H9 (cell line): ENCODE measurements at regions not wholly inside any gene's neighbourhood (a gene's known extent, or its start where the extent isn't known, plus 50 kb on each side); places are given as distances from the start of the nearest gene placed in this dataset.

Experiments used
- DNase-seq: peaks from one replicate; pipeline ENCODE4 v3.0.0-alpha.2; 2017
- H2AFZ ChIP-seq: one replicate; pipeline ENCODE4 v1.6.1; 2013; ENCODE audit warnings: mild to moderate bottlenecking, low read length, control low read depth, moderate library complexity
- H2AK5ac ChIP-seq: 2 replicates; pipeline ENCODE4 v1.6.1; 2013; ENCODE audit warnings: low read length, control low read depth, mixed read lengths; ENCODE audit not compliant: insufficient read length
- H2BK120ac ChIP-seq: one replicate; pipeline ENCODE4 v1.6.1; 2013; ENCODE audit warnings: low read depth, mild to moderate bottlenecking, low read length, control low read depth, inconsistent platforms; ENCODE audit not compliant: poor library complexity, severe bottlenecking
- H2BK12ac ChIP-seq: 2 replicates; pipeline ENCODE4 v1.6.1; 2013; ENCODE audit warnings: low read length, control low read depth, mixed read lengths, low read depth; ENCODE audit not compliant: insufficient read length
- H2BK15ac ChIP-seq: 2 replicates; pipeline ENCODE4 v1.6.1; 2013; ENCODE audit warnings: low read depth, low read length, control low read depth
- H2BK20ac ChIP-seq: one replicate; pipeline ENCODE4 v1.6.1; 2013; ENCODE audit warnings: low read depth, mild to moderate bottlenecking, low read length, control low read depth, inconsistent platforms; ENCODE audit not compliant: poor library complexity, severe bottlenecking
- H2BK5ac ChIP-seq: 2 replicates; pipeline ENCODE4 v1.6.1; 2013; ENCODE audit warnings: low read length, control low read depth, mixed read lengths; ENCODE audit not compliant: insufficient read length
- H3K14ac ChIP-seq: 2 replicates; pipeline ENCODE4 v1.6.1; 2013; ENCODE audit warnings: low read length, control low read depth; ENCODE audit not compliant: insufficient read depth
- H3K18ac ChIP-seq: 2 replicates; pipeline ENCODE4 v1.6.1; 2013; ENCODE audit warnings: low read depth, mild to moderate bottlenecking, mixed read lengths, low read length, control low read depth; ENCODE audit not compliant: insufficient read length
- H3K23ac ChIP-seq: 2 replicates; pipeline ENCODE4 v1.6.1; 2013; ENCODE audit warnings: low read length, control low read depth, mixed read lengths, low read depth; ENCODE audit not compliant: insufficient read length
- H3K23me2 ChIP-seq: 2 replicates; pipeline ENCODE4 v1.6.1; 2013; ENCODE audit warnings: low read depth, mild to moderate bottlenecking, mixed read lengths, low read length, control low read depth; ENCODE audit not compliant: insufficient read length, poor library complexity, severe bottlenecking
- H3K27ac ChIP-seq: 2 replicates; pipeline ENCODE4 v1.5.1; 2013; ENCODE audit warnings: low read length, control low read depth, mixed read lengths, low read depth; ENCODE audit not compliant: insufficient read length
- H3K27me3 ChIP-seq: 2 replicates; pipeline ENCODE4 v1.6.1; 2013; ENCODE audit warnings: low read length, control low read depth, inconsistent platforms; ENCODE audit not compliant: insufficient read depth
- H3K4ac ChIP-seq: 2 replicates; pipeline ENCODE4 v1.6.1; 2013; ENCODE audit warnings: low read depth, mild to moderate bottlenecking, control low read depth, inconsistent platforms, low read length, moderate library complexity
- H3K4me1 ChIP-seq: 2 replicates; pipeline ENCODE4 v1.6.1; 2013; ENCODE audit warnings: low read length, control low read depth, inconsistent platforms; ENCODE audit not compliant: insufficient read depth
- H3K4me2 ChIP-seq: 2 replicates; pipeline ENCODE4 v1.6.1; 2013; ENCODE audit warnings: low read length, control low read depth, mixed read lengths; ENCODE audit not compliant: insufficient read length, insufficient read depth
- H3K56ac ChIP-seq: 2 replicates; pipeline ENCODE4 v1.6.1; 2013; ENCODE audit warnings: low read depth, mild to moderate bottlenecking, mixed read lengths, low read length, control low read depth; ENCODE audit not compliant: insufficient read length
- H3K79me1 ChIP-seq: 2 replicates; pipeline ENCODE4 v1.6.1; 2013; ENCODE audit warnings: low read depth, mild to moderate bottlenecking, moderate library complexity, low read length, control low read depth, inconsistent platforms; ENCODE audit not compliant: insufficient read depth, poor library complexity, severe bottlenecking
- H3K79me2 ChIP-seq: 2 replicates; pipeline ENCODE4 v1.6.1; 2013; ENCODE audit warnings: low read length, control low read depth, inconsistent platforms; ENCODE audit not compliant: insufficient read depth
- H3K9ac ChIP-seq: 2 replicates; pipeline ENCODE4 v1.6.1; 2013; ENCODE audit warnings: low read length, control low read depth, mixed read lengths; ENCODE audit not compliant: insufficient read length; ENCODE audit errors: extremely low read depth
- H3K9me3 ChIP-seq: one replicate; pipeline ENCODE4 v1.6.1; 2013; ENCODE audit warnings: low read depth, low read length, inconsistent platforms; ENCODE audit not compliant: control insufficient read depth
- H3T11ph ChIP-seq: one replicate; pipeline ENCODE4 v1.6.1; 2013; ENCODE audit warnings: mild to moderate bottlenecking, low read length, control low read depth, inconsistent platforms
- H4K20me1 ChIP-seq: one replicate; pipeline ENCODE4 v1.6.1; 2013; ENCODE audit not compliant: control insufficient read depth, insufficient read length, insufficient read depth
- H4K5ac ChIP-seq: 2 replicates; pipeline ENCODE4 v1.6.1; 2013; ENCODE audit warnings: low read depth, mild to moderate bottlenecking, mixed read lengths, low read length, control low read depth; ENCODE audit not compliant: insufficient read length
- H4K8ac ChIP-seq: replicated peaks from 2 replicates; pipeline ENCODE4 v1.6.1; 2013; ENCODE audit warnings: low read length, control low read depth, mixed read lengths, low read depth; ENCODE audit not compliant: insufficient read length
- H4K91ac ChIP-seq: 2 replicates; pipeline ENCODE4 v1.6.1; 2013; ENCODE audit warnings: low read depth, mild to moderate bottlenecking, moderate library complexity, mixed read lengths, low read length, control low read depth; ENCODE audit not compliant: insufficient read length
- H3K27ac Mint-ChIP-seq, 3 experiments: 2 replicates in 2 of 3; 3 replicates in 1 of 3; pipeline ENCODE4 v1.8.0; 2020 to 2021; ENCODE audit warnings: mixed read lengths in 3 of 3, mild to moderate bottlenecking in 1 of 3, moderate library complexity in 1 of 3
- H3K27me3 Mint-ChIP-seq: 2 replicates; pipeline ENCODE4 v1.8.0; 2021; ENCODE audit warnings: low read depth, mild to moderate bottlenecking, moderate library complexity, mixed read lengths
- H3K36me3 Mint-ChIP-seq, 3 experiments: 2 replicates in 2 of 3; 3 replicates in 1 of 3; pipeline ENCODE4 v1.8.0; 2020 to 2021; ENCODE audit warnings: low read depth in 3 of 3, mixed read lengths in 3 of 3; ENCODE audit not compliant: insufficient read depth in 1 of 3
- H3K4me1 Mint-ChIP-seq, 2 experiments: 2 replicates each; pipeline ENCODE4 v1.8.0; 2020; ENCODE audit warnings: mixed read lengths in 2 of 2
- H3K4me3 Mint-ChIP-seq, 2 experiments: 2 replicates in 1 of 2; 3 replicates in 1 of 2; pipeline ENCODE4 v1.8.0; 2020 to 2021; ENCODE audit warnings: mild to moderate bottlenecking in 2 of 2, mixed read lengths in 2 of 2, moderate library complexity in 1 of 2
- H3K9me3 Mint-ChIP-seq, 2 experiments: 2 replicates in 1 of 2; 3 replicates in 1 of 2; pipeline ENCODE4 v1.8.0; 2020; ENCODE audit warnings: mild to moderate bottlenecking in 2 of 2, mixed read lengths in 2 of 2, moderate library complexity in 1 of 2
- CTCF ChIP-seq: fragments of 200-600 bp; sonication (generic); conservative IDR thresholded peaks from 3 replicates; pipeline ENCODE4 v1.8.0; 2021; ENCODE audit warnings: antibody characterized with exemption, mild to moderate bottlenecking
- WGBS: extraction: QIAGEN DNeasy Blood & Tissue Kit; methylation state at CpG from one replicate; pipeline ENCODE4 v1.1.7; 2013; ENCODE audit warnings: missing lambda C conversion rate, low lambda C conversion rate, mixed read lengths; ENCODE audit not compliant: insufficient read length; ENCODE audit errors: extremely low coverage; 5-methylcytosine and 5-hydroxymethylcytosine counted together

- DNase-seq = no peak
- Histone ChIP-seq H3K4me2 (no peak overlapping the region), H3K23ac (no peak overlapping the region), H3K4me1 (no peaks in the 10 kb centered on the region), H3K79me2 (no peaks in the 10 kb centered on the region), H3K9ac (no peak overlapping the region), H2AK5ac (no peak overlapping the region), H4K5ac (no peak overlapping the region), H3K79me1 (no peaks in the 10 kb centered on the region), H4K20me1 (no peaks in the 10 kb centered on the region), H4K8ac (no peak overlapping the region), H2BK5ac (no peak overlapping the region), H2BK15ac (no peak overlapping the region), H3K56ac (no peak overlapping the region), H3K27me3 (no peaks in the 10 kb centered on the region), H3K23me2 (no peaks in the 10 kb centered on the region), H3K18ac (no peak overlapping the region), H3K9me3 (no peaks in the 10 kb centered on the region), H2AFZ (no peak overlapping the region), H3K4ac (no peak overlapping the region), H3T11ph (no peak overlapping the region), H4K91ac (no peak overlapping the region), H2BK12ac (no peak overlapping the region), H3K27ac (no peak overlapping the region), H2BK120ac (no peak overlapping the region), H3K14ac (no peak overlapping the region), H2BK20ac (no peak overlapping the region)
- no peaks in the 10 kb centered on the region for H3K36me3 Mint-ChIP-seq
- peaks cover 3% of the 10 kb centered on the region in 2 experiments; a peak in 4 of 5 replicates for H3K9me3 Mint-ChIP-seq
- no peaks in the 10 kb centered on the region for H3K27me3 Mint-ChIP-seq
- no CpG with 5 or more reads among the region's 1 CpG for WGBS
- H3K27ac Mint-ChIP-seq = no peak overlapping the region
- TF ChIP-seq CTCF = no peak
- H3K4me3 Mint-ChIP-seq = no peak overlapping the region
- peaks cover 9 to 11% of the 10 kb centered on the region in 2 experiments; a peak in 3 of 4 replicates for H3K4me1 Mint-ChIP-seq
Measured at GRCh38 chr5:98605426-98605825, 168.0 kb upstream of the RGMB start.
